HG03064 (cell line): ENCODE measurements at regions not wholly inside any gene's neighbourhood (a gene's known extent, or its start where the extent isn't known, plus 50 kb on each side); places are given as distances from the start of the nearest gene placed in this dataset.
"Not testable (repeated sequence)": the region's sequence is repeated elsewhere in the genome, so short reads cannot be mapped to it uniquely, and the experiment has no call there.

ENCODE experiments used
- ATAC-seq: cut with Tn5 transposase; IDR thresholded peaks from one replicate; pipeline ENCODE4 v1.9.1; 2021; ENCODE audit warnings: low read depth; ENCODE audit not compliant: unreplicated experiment

- ATAC-seq: no peak
Observed at GRCh38 chr9:103601287-103601686, 492.8 kb upstream of the SMC2 start.

- ATAC-seq: not testable (repeated sequence)
Observed at GRCh38 chr9:103611950-103612349, 482.2 kb upstream of the SMC2 start.

DNA sequence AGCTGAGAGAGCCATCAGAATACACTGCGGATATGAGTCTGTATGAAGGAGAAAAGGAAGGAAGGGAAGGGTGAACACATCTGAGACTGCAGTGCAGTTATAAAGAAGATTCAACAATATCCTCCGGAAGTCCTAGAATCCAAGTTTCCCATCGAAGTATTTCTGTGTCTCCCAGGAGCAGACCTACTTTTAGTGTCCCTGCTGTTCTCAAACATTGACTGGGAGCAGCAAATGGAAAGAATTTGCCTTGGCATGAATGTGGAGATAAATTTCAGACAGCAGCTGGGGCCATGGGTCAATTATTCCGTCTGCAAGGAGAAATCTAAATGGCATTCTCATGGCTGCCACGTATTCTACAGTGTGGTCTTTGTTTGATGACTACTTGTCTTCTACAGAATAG is 478.1 kb upstream of the SMC2 start:
- ATAC-seq: no peak

DNA sequence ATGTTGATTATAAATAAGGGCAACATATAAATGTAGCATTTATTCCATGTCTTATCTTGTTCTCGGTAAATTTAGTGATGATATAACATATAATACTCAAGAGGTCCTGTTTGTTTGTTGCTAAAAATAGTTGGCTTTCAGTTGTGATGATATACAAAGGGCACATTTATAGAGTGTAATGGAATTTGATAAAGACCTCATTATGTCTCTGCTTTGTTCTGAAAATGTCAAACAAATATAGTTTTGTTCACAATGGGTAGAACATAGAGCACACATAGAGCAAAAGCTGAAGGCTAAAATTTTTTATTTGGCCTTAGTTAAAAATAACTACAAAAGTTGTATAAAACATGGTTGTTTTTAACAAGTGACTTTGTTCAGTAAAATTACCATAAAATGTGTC is 477.1 kb upstream of the SMC2 start:
- no peak for ATAC-seq

- ATAC-seq: no peak
Observed at GRCh38 chr9:103625161-103625804, 468.8 kb upstream of the SMC2 start.

DNA sequence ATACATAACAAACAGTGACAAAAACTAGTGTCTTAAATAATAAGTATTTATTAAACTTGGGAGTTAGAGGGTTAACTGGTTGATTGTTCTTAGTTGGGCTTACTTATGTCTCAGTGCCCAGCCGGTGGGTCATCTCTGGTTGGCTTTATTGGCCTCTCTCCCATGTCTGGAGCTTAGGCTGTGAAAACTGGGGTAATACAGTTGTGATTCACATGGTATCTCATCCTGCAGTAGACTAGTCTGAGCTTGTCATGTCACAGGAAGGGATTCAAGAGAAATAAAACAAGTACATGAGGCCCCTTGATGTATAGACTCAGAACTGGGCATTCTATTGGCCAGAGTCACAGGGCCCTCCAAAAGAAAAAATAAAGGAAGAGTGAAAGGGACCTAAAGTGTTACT is 466.4 kb upstream of the SMC2 start:
- ATAC-seq: no peak

DNA sequence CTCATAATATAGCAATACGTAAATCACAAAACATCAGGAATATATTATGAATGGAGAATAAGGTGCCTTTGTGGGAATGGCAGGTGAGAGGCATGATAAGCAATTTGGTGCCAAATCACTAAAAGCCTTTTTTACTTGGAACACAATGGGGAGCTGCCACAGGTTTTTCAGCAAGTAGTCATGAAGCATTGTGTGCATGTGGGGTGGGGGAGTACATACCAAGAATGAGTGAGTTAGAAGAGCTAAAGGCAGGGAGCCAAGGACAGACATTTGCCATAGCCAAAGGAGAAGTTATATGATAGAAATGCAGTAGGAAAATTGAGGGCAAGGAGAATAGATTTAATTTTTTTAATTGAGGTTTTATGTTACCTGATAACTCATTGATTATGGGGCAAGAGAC is 445.0 kb upstream of the SMC2 start:
- ATAC-seq: no peak

DNA sequence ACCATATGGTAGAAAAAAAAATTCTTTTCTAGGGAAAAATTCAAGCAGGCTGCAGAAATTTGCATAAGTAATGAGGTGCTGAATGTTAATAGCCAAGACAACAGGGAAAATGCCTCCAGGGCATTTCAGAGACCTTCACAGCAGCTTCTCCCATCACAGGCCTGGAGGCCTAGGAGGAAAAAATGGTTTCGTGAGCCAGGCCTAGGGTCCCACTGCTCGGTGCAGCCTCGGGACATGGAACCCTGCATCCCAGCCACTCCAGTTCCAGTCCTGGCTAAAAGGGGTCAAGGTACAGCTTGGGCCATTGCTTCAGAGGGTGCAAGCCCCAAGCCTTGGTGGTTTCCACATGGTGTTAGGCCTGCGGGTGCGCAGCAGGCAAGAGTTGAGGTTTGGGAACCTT is 436.0 kb upstream of the SMC2 start:
- no peak for ATAC-seq

- ATAC-seq: no peak
Observed at GRCh38 chr9:103660830-103661229, 433.3 kb upstream of the SMC2 start.

DNA sequence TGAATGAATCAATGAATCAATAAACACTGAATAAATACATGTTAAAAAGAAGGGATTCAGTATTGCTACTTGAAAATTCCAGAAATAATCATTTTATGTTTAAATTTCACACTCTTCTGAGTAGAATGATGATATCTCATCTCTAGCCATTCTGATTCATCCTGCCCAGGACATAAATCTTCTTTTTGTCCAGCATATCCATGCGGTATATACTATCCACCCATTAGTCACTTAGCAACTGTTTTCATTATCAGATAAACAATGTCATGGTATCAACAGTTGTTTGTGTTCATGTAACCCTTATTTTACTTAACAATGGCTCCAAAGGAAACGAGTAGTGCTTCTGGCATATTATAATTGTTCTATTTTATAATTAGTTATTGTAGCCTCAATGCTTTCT is 432.4 kb upstream of the SMC2 start:
- no peak for ATAC-seq

- no peak for ATAC-seq
Observed at GRCh38 chr9:103669296-103669695, 424.8 kb upstream of the SMC2 start.

DNA sequence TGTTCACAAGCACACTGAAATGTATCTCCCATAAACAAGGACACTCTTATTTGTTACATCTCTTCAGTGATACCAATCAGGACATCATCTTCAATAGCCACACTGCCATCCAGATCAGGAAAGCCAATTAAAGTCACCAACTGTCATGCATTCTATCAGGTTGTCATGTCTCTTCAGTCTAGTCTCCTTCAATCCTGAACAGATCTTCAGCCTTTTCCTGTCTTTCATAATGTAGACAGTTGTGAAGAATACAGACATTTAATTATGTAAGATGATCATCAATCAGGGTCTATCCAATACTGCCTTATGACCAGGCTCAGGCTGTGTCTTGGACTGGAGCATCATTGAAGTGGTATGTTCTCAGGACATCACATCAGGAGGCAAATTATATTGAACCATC is 419.8 kb upstream of the SMC2 start:
- no peak for ATAC-seq

GRCh38 chr9:103680581-103680980 is 413.5 kb upstream of the SMC2 start:
- ATAC-seq: no peak

DNA sequence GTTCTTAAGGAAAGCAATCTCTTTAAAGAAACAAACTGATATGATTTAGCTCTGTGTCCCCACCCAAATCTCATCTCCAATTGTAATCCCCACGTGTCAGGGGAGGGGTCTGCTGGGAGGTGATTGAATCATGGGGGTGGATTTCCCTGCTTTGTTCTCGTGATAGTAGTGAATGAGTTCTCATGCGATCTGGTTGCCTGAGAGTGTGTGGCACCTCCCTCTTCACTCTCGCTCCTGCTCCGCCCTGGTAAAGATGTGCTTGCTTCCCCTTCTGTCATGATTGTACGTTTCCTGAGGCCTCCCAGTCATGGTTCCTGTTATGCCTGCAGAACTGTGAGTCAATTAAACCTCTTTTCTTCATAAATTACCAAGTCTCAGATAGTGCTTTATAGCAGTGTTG is 412.7 kb upstream of the SMC2 start:
- no peak for ATAC-seq

- ATAC-seq: no peak
Observed at GRCh38 chr9:103700195-103700962, 393.7 kb upstream of the SMC2 start.

- ATAC-seq: no peak
Observed at GRCh38 chr9:103702572-103702971, 391.5 kb upstream of the SMC2 start.

DNA sequence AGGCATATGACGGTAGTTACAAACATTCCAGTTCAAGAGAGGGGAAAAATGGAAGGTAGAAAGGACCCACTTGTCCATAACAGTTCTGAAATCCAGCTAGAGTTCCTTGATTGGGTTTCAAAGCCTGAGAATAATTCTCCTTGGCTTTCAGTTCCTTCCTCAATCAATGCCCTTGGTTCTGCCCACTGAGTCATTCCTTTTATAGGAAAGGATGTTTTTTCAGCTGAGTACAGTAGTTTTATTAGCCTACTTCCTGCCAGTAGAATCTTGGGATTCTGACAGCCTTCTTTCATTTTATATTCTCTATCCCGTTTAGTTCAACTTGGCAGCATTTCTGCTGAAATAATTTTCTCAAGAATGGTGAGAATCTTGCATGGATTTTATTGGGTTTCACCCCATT is 386.9 kb upstream of the SMC2 start:
- ATAC-seq: no peak

DNA sequence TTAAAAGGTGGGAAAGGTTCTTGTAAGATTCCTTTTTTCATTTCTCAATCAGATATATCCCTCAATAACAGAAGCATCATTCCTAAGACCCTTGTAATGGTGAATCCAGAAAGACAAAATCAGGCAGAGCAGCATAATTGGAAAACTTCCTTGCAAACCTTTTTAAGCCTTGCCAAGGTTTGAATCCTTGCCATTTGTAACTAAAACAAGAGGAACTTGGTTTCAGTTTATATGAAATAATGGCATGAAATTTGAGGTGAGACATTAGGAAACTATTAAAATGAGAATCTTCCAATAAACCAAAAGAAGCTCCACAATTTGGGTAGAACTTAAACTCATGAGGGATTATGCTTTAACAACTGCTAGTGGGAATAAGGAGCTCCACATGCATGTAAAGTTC is 384.7 kb upstream of the SMC2 start:
- ATAC-seq: no peak

- ATAC-seq: no peak
Observed at GRCh38 chr9:103713631-103714030, 380.5 kb upstream of the SMC2 start.

- ATAC-seq: no peak
Observed at GRCh38 chr9:103714992-103715391, 379.1 kb upstream of the SMC2 start.

- ATAC-seq: no peak
Observed at GRCh38 chr9:103721056-103721455, 373.1 kb upstream of the SMC2 start.

GRCh38 chr9:103730866-103731265 is 363.2 kb upstream of the SMC2 start:
- no peak for ATAC-seq
